NB4 (cell line): ENCODE measurements at regions not wholly inside any gene's neighbourhood (a gene's known extent, or its start where the extent isn't known, plus 50 kb on each side); places are given as distances from the start of the nearest gene placed in this dataset.

Experiments used
- TF ChIP-seq, protein P1 (sequence below): IDR thresholded peaks from 2 replicates; pipeline ENCODE4 v1.6.1; 2011; ENCODE audit warnings: low read depth, low read length
- TF ChIP-seq, protein P2 (sequence below): IDR thresholded peaks from one replicate; pipeline ENCODE4 v1.5.1; 2012; ENCODE audit warnings: low read depth, low read length

DNA sequence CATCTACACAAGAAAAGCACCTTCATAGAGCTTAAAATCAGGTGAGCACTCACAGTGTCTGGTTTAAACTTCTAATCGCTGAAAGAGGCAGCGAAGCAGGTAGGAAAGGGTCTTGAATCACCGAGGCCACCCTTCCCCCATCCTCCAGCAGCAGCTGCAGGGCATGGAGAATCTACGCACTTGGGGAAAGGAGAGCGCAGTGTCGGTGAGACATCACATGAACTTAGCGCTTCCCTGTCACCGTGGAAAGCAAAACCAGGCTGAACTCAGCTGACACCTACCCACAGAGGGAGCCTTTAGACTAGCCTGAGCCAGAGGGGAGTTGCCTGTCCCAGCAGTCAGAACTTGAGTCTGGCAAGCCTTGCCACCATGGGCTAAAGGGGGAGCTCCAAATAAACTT lies 197.2 kb upstream of the ZFP42 start:
- TF ChIP-seq, protein P1, sequence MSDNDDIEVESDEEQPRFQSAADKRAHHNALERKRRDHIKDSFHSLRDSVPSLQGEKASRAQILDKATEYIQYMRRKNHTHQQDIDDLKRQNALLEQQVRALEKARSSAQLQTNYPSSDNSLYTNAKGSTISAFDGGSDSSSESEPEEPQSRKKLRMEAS = no peak
- TF ChIP-seq, protein P2, sequence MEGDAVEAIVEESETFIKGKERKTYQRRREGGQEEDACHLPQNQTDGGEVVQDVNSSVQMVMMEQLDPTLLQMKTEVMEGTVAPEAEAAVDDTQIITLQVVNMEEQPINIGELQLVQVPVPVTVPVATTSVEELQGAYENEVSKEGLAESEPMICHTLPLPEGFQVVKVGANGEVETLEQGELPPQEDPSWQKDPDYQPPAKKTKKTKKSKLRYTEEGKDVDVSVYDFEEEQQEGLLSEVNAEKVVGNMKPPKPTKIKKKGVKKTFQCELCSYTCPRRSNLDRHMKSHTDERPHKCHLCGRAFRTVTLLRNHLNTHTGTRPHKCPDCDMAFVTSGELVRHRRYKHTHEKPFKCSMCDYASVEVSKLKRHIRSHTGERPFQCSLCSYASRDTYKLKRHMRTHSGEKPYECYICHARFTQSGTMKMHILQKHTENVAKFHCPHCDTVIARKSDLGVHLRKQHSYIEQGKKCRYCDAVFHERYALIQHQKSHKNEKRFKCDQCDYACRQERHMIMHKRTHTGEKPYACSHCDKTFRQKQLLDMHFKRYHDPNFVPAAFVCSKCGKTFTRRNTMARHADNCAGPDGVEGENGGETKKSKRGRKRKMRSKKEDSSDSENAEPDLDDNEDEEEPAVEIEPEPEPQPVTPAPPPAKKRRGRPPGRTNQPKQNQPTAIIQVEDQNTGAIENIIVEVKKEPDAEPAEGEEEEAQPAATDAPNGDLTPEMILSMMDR = no peak
